GM12865 (cell line): ENCODE measurements at regions not wholly inside any gene's neighbourhood (a gene's known extent, or its start where the extent isn't known, plus 50 kb on each side); places are given as distances from the start of the nearest gene placed in this dataset.
A peak's percentile ranks its signal among the peaks of the same experiment; 100 is the strongest.

Experiments used
- DNase-seq: peaks from one replicate; pipeline ENCODE4 v3.0.0; 2010; ENCODE audit warnings: low read depth
- H3K4me3 ChIP-seq: 2 replicates; pipeline ENCODE4 v1.5.1; 2011; ENCODE audit warnings: mild to moderate bottlenecking, low read depth, low read length, control low read depth
- CTCF ChIP-seq: IDR thresholded peaks from 2 replicates; pipeline ENCODE4 v1.5.1; 2011; ENCODE audit warnings: low read length, control low read depth, low read depth, inconsistent platforms; ENCODE audit not compliant: insufficient read depth; ENCODE audit errors: missing control alignments

- no peak for TF ChIP-seq CTCF
- no peak for DNase-seq
- H3K4me3 ChIP-seq, result no peak overlapping the region
These were observed 122.5 kb downstream of the RDH14 start for GRCh38 chr2:18437909-18438308.

DNA sequence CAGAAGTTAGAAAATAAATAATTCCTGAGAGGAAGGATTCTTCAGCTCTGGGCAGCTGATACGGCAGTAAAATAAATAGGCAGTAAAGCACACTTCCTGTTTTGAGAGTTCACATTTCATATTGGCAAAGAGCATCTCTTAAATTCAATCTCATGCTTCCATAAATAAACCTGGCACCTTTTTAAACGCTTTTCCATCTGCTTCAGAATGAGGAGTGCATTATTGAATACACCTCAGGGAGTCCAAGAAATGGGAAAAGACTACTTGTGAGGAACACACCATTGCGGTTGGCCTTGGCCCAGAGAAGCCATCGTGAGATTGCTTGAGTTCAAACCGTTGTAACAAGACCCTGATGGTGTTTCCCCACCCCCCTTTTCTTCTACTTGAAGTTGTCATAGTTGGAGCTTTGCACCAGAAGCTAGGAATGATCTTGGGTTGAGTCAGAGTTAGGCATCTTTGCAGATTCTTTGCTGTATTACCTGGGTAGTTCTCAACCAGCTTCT lies 123.9 kb downstream of the RDH14 start:
- no peak overlapping the region for H3K4me3 ChIP-seq
- DNase-seq, result no peak
- no peak for TF ChIP-seq CTCF

GRCh38 chr2:18435426-18436037 lies 124.9 kb downstream of the RDH14 start:
- DNase-seq, result peak; percentile 48
- peak; percentile 47 for TF ChIP-seq CTCF
- H3K4me3 ChIP-seq, result no peak overlapping the region

DNA sequence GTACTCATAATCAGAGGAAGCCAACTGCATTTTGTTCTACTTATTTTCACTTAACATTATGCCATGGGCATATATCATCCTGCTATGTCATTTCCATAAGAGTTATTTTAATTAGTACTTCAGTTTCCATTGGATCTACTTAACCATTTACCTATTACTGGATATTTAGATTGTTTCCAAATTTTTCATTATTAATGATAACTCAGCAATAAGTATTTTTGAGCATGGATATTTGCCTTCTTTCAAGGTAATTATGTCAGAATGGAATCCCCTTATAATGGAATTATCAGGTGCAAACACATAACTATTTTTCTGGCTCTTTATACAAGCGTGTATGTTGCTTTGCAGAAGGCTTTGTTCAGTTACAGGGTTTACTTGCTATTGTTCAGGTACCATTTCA lies 126.6 kb downstream of the RDH14 start:
- no peak overlapping the region for H3K4me3 ChIP-seq
- TF ChIP-seq CTCF, result no peak
- no peak for DNase-seq

GRCh38 chr2:18432999-18433398 lies 127.5 kb downstream of the RDH14 start:
- DNase-seq, result no peak
- TF ChIP-seq CTCF, result no peak

DNA sequence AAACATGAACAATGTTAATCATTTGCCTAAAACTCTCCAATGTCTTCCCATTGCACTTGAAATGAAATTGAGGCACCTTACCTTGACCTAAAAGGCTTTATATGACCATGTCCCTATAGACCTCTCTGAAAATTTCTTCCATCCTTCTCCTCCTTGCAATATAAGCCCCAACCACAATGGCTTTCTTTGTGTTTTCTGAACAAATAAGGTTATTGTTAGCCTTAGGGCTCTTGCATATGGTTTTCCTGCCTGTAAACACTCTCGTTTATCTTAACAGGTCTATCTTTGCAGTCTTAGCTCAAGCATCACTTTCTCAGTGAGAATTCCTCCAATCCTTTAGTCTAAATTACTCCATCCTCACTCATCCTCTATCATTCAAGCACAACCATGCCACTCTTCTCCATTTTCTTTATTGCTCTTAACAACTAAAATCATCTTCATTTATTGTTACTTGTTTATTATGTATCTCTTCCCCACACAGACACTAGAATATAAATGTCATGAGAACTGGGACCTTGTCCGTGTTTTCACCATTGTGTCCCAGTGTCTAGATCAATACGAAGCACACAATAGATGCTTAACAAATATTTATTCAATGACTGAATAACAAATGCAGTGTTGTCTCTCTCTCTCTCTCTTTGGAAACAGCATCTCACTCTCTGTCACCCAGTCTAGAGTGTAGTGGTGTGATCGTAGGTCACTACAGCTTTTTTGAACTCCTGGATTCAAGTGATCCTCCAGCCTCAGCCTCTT lies 129.3 kb downstream of the RDH14 start:
- H3K4me3 ChIP-seq, result no peak overlapping the region
- DNase-seq, result no peak
- no peak for TF ChIP-seq CTCF

More at GRCh38 chr2:18432999-18433398, 127.5 kb downstream of the RDH14 start:
- H3K4me3 ChIP-seq, result no peak overlapping the region
